Stimulated activated CD8-positive, alpha-beta memory T cell treated with anti-CD3 and anti-CD28 coated beads, Interleukin-2, amount 100 ng/mL, for 48 hours (primary cell): ENCODE measurements at regions not wholly inside any gene's neighbourhood (a gene's known extent, or its start where the extent isn't known, plus 50 kb on each side); places are given as distances from the start of the nearest gene placed in this dataset.
"Not testable (repeated sequence)": the region's sequence is repeated elsewhere in the genome, so short reads cannot be mapped to it uniquely, and the experiment has no call there.

Source experiments
- DNase-seq, 2 donors: peaks; one replicate each; pipeline ENCODE4 v3.0.0-alpha.2; 2020; ENCODE audit warnings: low read depth in 2 of 2

DNA sequence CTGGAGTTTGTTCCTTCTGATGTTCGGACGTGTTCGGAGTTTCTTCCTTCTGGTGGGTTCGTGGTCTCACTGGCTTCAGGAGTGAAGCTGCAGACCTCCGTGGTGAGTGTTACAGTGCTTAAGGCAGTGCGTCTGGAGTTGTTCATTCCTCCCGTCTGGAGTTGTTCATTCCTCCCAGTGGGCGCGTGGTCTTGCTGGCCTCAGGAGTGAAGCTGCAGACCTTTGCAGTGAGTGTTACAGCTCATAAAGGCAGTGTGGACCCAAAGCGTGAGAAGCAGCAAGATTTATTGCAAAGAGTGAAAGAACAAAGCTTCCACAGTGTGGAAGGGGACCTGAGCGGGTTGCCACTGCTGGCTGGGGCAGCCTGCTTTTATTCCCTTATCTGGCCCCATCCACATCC is 63.4 kb upstream of the DDHD1 start:
- not testable (repeated sequence) for DNase-seq

DNA sequence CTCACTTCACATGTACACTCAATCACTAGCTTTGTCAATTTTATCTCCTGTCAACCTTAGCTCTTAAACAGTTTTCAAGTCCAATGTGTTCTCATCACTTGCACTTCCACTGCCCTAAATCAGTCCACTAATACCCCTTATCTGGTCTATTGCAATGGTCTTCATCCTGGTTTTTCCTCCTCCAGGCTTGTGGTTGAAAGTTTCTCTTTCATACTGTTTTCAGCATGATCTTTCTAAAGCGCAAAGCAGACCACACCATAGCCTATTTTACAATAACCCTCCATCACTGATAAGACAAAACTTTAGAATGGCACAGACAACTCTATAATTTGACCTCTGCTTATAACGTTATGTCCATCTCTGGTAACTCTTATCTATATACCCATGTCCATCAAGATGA is 62.0 kb upstream of the DDHD1 start:
- DNase-seq, result no peak

DNA sequence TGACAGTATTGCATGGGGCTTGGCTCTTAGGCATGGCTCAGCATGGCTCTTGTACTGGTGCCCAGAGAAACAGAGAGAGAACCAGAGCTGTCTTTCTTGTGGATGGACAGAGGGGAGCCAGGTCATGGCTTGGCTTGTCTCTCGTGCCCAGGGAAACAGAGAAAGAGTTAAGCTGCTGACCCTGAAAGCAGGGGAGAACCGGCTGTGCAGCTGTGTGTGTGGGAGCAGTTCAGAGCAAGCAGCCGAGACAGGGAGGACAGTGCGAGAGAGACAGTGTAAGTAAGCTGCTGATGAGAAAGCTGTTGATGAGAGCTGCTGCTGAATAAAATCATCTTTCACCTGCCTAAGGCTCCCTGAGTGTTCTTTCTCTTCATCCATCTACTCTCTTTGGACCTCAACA is 61.3 kb upstream of the DDHD1 start:
- DNase-seq, result no peak

DNA sequence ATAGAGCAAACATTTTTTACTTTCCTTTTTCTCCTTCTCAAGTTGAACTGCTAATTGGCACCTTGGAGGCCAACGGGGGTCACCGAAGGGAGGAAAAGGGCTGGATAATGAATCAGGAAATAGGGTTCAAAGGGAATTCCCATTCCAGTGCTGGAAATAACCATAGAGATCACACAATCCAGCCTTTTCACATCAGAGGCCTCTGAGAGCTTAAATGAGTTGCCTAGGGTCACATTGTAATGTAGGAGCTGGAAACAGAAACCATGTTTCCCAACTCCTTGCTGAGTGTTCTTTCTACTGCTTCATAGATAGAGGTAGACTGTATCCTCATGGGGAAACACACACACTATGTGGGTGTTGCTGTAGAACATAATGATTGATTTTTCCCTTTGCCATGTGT is 60.6 kb upstream of the DDHD1 start:
- DNase-seq, result no peak

DNA sequence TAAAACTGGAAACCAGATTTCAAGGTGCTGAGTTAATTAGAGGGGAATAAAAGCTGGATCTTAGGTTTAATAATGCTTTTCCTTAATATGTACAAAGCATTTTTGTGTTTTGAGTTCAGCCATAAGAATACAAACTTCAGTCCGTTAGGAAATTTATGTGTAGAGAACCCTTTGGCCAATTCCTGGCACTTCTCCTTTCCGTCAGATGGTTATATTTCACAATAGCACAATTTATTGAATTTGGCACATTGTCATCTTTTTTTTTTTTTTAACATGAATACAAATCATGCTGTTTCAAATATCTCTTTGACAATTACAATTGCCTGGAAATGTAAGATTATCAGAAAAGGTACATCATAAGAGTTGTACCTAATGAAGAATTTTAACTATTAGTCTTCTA is 56.2 kb upstream of the DDHD1 start:
- DNase-seq, result no peak
